GM19351 (cell line): ENCODE measurements at regions not wholly inside any gene's neighbourhood (a gene's known extent, or its start where the extent isn't known, plus 50 kb on each side); places are given as distances from the start of the nearest gene placed in this dataset.

Experiments used
- ATAC-seq: cut with Tn5 transposase; IDR thresholded peaks from one replicate; pipeline ENCODE4 v1.9.1; 2021; ENCODE audit warnings: mild to moderate bottlenecking, moderate library complexity; ENCODE audit not compliant: unreplicated experiment

DNA sequence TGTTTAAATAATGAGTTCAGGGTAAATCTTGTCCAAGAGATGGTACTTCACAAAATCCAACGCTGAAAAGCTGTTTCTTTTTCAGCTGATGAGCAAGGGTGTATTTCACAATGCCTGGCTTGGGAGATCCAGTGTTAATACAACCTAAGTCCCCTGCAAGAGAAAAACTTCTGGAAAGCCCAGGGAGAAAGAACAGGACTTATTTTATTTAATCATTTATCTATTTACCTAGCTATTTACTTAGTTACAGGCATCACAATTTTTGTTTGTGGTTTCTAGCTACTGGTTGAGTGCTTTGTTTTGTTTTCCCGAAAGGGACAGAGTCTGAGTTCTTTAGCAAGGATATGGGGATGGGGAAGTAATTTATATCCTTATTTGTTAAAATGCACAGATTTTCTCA lies 598.2 kb upstream of the SYT4 start:
- no peak for ATAC-seq

DNA sequence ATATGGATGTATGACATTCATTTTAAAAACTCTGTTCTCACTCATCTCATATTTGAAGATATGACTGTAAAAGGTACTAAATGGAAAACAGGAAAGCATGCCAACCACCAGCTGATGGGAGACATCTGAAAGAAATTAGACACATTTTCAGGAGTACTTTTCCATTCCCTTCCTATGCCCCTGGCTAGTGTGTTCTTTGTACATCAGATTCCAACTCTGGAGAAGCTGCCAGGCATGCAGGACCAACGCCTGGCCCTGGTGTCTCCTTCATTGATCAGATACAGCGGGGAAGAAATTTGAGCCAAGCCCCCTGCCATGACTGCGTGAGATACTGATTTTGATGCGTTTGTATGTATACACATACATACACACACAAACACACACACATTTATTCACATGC lies 599.0 kb upstream of the SYT4 start:
- no peak for ATAC-seq

DNA sequence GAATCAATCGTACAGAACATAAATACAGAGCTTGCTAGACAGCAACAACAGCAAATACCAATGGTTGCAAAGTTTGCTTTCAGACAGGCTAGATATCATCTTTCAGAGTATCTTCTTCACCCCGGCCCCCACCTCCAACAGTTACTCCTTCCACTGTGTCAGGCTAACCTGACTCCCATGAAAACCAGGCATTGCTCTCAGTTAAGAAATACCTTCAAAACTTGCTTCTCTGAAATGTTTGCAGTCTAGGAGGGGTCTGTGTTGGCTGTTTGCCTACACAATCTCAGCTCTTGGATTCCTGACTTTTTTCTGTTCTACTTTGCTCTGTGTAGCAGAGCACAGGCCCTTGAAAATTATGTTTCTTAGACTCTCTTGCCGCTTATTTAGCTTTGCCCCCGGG lies 599.5 kb upstream of the SYT4 start:
- no peak for ATAC-seq

DNA sequence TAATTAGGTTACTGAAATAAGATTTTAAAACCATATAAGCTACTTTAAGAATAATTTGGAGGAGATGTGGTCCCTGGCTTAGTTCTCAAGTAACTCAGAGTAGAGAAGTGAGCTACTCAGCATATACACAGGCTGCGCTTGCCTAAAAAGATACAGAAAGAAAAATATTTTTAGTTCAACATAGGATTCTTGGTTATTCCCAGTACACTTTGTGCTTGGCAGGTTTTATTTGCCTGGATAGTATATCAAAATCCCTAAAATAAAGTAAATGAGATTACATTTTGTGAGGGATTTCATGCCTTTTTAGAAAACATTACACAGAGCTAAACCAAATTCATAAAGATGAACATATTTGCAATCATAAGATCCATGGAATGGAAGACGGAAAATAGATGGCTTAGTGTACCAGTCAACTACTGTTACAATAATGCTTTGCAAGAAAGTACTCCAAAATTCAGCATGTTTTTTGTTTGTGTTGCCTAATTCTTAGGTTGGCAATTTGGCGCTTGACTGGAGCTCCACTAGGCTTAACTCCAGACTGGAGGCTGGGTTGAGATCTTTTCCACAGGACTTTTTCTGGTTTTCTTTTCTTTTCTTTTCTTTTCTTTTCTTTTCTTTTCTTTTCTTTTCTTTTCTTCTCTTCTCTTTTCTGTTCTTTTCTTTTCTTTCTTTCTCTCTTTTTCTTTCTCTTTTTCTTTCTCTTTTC lies 600.5 kb upstream of the SYT4 start:
- no peak for ATAC-seq

DNA sequence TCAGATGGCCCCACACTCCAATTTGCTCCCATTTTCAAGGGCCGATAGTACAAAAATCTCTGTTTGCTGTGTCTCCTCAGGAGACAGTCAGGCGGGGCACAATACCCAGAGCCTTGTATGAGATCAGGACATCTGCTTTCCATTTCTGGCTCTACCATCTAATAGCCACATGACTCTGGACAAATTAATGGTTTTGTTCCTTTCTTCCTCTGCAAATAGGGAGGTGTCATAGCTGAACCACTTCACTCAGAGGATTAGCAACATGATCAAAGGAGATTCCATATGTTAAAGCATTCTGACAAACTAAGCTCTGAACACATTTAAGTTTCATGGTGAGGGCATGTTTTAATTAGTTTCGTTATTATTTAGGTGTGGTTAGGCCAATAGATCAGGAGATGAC lies 602.1 kb upstream of the SYT4 start:
- ATAC-seq, result no peak

DNA sequence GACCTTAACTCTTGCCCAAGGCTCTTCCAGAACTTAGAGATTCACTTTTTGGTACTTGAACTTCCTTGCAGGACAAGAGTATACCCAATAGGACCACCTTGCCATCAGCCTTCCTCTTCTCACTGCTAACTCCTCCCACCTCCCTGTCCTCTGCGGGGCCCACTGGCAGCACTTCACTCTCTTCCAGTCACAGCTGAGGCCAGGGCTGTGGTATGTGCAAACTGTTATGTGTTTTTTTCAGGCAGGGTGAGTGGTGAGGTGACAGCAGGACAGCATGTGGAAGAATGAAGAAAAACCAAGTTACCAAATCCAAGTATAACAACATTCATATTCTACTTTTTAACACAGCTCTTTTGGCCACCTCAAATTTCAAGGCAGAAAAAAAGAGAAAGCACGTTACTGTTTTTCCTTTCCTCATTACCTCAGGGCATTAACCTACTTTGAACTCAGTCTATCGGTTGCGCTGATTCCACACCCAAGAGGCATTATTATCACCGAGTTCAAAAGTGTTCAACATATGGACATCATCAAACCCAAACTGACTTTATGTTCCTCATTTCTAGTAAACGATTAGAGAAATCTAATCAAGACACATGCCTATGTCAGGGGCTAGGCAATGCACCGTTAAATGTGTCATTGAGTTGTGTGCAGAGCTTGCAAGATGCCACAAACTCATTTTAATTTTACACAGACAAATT lies 605.2 kb upstream of the SYT4 start:
- ATAC-seq, result no peak

DNA sequence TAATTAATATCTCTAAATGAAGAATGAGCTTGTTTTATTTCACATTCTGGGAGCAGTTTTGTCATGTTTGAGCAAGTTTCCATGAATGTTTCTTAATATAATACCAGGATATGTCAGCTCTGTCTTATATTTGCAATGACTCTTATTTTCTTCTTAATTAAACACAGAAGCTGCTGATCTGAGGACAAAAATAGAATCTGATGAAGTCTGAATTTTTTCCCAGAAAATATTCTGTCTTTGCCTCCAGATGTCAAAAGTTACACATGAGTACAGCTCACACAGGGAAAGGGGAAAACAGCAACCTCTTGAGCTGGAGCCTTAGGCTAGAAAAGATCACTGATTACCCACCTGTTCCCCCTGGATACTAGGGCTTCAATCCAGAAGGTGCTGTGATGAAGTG lies 606.6 kb upstream of the SYT4 start:
- ATAC-seq, result no peak

DNA sequence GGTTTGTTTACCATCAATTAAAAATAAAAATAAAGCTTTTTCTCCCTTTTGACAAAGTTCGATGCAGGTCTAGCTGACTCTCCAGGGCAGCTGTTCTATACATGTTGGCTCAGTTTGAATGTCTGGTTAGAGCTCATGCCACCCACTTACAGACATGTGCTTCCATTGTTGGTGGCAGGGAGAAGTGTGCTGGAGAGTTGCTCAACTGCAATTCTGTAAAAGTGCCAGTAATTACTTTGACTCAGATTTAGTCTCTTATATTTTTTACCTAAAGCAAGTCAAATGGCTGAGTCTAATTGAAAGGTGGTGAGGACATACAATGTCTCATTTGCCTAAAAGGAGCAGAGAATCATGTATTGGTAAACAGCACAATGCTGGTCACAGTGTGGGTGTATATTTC lies 609.1 kb upstream of the SYT4 start:
- no peak for ATAC-seq

DNA sequence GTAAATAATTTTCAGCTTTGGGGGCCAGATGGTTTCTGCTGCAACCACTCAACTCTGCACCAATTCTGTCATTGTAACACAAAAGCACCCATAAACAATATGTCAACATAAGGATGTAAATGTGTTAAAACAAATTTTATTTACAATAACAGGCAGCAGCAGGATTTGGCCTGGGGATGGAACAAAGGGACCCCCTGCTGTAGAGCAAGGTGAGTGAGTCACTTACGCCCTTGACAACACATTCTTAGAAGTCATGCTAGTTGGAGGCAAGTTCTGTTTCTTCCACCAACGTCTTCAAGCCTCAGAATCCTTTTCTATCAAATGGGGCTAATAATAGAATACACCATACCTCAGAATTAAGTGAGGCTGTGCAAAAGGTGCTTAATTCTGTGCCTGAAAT lies 610.2 kb upstream of the SYT4 start:
- no peak for ATAC-seq

DNA sequence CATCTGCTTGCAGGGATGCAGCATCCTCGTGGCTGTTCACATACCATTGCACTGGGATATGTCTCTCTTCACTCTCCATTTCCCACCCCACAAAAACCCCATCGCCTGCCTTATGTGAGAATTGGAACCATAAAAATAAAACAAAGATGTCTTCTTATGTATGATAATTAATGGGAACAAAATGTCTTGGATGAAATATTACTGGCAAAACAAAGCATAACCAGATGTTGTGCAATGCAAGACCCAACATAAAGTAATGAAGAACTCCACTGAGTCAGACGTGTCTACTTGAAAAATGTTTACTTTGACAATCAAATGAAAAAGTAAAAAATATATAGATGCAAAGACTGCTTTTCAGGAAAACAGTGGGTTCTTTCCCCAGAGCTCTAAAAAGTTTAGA lies 611.3 kb upstream of the SYT4 start:
- ATAC-seq, result no peak

DNA sequence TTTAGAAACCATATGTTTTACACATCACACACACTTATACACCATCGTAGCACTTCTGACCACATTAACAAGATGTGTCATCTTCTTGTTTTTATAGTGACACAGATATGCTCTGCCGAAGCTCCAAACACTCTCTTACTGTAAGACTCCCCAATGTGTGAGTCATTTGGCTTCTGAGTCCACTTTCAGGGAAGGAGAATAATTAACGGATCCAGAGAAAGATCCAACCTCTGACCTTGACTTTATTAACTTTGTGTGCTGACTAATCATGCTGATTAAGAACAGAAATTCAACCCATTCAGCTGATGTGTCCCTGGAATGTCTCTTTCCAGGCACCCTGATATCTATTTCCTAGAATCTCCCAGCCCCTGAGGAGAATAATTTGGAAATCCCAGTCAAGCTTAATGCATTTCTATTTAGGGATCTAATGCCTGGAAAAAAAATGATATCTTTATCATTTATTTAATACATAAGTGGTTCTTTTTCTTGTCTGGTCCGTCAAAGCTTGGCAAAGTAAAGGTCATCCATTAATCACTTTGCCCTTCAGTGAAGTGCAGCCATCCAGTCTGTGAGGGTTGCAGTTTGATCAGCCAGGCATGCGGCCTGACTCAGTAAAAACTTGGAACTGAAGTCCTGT lies 615.8 kb upstream of the SYT4 start:
- no peak for ATAC-seq

DNA sequence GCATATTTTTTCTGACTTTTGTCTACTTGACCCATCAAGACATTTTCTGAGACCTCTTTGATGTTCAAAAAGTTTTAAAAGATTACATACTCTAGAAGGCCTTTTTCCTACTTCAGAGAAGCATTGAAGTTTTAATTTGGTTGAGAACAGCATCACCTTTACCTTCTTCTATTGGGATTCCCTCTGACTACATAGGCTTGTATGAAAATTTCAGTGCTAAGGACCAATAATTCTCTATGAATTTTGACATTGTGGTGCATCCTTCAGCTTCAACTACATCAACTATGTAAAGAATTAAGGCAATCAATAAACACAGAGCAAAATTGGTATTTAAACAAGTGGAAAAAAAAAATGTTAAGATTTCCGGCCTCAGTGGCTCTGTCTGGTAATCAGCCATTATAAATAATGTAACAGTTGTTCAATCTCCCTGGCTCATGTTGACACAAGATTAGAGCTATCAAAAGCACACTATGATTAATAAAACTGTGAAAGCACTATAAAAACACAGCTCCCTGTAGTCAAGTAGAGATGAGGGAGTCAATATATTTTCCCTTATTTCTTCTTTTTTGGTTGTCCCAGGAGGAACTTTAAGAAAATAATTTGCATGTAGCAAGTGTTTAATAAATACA lies 627.0 kb upstream of the SYT4 start:
- ATAC-seq, result no peak

DNA sequence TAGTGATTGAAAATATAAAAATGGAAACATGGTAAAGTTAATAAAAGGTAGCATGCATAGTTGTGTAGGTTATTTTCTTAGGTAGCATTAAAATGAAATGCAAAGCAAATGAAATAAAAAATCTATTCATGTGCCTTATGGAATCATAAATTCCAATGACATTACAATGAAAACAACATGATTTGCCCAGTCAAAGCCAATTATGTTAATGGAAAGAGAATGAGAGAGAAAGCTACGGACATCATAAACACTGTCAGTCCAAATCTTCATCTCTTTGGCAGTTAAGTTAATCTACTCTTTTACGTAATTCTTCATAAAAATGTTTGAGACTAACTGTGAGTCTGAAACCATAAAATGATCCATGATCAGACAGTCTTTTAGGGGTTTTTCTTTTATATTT lies 636.7 kb upstream of the SYT4 start:
- no peak for ATAC-seq

DNA sequence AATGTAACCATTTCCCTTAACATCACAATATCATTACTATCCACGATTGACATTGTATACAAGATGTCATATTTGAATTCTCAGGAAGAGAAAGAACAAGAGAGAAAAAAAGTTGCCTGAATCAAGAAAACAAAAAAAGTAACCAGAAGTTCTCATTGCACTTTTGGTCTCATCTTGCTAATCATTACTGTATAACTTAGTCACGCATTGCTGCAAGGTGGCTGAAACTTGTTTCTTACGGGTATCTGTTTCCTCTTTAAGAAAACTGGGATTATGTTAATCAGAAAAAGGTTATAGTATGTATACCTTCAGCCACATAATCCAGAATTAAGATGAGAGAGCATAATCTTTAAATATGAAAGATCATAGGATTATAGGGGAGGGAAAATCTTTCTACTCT lies 639.7 kb upstream of the SYT4 start:
- no peak for ATAC-seq

DNA sequence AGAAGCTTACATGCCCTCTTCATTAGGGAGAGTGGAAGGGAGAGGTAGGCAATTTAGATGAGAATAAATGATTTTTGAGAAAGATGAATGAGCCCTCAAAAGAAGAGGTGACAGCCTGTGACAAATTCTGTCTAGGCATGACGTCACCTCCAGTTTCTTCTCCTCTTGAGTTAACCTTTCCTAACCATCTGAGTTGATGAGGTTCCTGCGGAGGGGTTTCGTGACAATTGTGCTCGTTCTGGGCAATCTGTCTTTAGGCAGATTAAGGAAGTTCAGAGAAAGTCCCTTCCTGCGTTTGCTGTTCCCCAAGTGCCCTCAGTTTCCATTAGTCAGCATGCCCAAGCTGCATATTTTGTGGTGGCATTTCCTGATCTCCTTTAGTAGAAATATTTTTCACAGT lies 640.2 kb upstream of the SYT4 start:
- ATAC-seq, result no peak

DNA sequence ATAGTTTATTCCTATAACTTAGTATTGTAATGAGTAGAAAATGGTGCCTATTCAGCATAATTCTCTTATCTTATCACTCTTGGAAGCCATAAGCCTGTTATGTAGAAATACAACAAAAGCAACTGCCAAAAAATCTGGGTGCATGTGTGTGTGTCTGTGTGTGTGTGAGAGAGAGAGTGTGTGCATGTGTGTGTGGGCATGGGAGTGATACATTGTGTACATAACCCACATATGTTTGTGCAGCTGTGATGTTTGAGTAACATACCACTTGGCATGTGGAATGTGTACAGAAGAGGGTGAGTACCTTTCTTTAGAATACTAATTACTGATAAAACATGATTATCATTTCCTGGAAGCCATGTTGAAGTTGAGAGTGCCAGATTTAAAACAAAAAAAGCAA lies 642.3 kb upstream of the SYT4 start:
- no peak for ATAC-seq

DNA sequence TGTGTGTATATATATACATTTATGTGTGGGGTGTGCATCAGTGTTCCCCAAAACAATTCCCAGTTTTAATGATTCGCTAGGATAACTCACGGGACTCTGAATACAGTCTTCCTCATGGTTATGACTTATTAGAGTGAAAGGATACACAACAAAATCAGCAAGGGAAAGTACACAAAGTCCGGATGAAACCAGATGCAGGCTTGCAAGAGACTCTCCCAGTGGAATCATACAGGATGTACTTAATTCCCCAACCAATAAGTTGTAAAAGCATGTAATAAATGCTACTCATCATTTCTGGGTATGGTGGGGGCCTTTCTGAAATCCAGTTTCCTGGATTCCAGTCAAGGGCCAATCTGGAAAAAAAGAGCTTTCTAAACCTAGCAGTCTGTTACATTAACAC lies 654.1 kb upstream of the SYT4 start:
- ATAC-seq, result no peak

DNA sequence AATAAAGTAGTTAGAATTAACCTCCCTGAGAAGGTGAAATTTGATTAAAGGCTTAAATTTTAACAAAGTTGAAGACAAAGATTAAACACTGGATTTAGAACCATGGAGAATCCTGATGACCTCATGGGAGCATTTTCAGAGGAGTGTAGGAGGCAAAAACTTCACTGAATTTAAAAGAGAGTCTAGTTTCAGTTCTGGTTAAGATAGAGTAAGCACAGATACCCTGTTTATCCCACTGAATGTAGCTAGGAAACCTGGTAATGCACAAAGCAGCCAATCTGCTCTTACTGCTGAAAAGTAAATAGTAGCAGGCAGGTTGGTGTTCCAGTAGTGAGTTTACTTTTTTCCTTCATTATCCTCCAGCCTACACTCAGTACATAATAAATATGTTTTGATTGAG lies 654.9 kb upstream of the SYT4 start:
- ATAC-seq, result no peak

DNA sequence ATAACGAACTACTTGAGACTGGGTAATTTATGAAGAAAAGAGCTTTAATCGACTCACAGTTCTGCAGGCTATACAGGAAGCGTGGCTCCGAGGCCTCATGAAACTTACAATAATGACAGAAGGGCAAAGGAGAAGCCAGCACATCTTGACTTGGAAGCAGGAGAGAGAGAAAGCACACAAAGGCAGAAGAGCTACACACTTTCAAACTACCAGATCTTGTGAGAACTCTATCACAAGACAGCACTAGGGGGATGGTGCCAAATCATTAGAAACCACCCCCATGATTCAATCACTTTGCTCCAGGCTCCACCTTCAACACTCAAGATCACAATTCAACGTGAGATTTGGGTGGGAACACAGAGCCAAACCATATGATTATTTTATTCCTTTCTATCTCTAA lies 655.9 kb upstream of the SYT4 start:
- no peak for ATAC-seq

DNA sequence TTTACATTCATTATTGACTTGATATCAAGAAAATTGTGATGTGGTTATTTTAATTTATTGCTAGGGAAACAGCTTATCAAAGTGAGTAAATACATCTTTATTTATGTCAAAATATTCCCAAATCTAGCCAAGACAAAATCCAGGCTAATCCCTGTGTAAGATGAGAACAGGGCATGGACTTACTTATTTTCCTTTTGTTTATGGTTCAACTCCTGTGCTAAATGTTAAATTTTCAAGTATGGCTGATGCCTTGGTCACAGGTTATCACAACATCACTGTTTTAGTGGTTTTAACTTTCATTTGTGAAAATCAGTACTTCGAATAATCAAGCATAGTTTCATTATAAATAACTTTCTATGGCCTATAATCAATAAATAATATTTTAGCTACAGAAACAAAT lies 657.0 kb upstream of the SYT4 start:
- no peak for ATAC-seq

DNA sequence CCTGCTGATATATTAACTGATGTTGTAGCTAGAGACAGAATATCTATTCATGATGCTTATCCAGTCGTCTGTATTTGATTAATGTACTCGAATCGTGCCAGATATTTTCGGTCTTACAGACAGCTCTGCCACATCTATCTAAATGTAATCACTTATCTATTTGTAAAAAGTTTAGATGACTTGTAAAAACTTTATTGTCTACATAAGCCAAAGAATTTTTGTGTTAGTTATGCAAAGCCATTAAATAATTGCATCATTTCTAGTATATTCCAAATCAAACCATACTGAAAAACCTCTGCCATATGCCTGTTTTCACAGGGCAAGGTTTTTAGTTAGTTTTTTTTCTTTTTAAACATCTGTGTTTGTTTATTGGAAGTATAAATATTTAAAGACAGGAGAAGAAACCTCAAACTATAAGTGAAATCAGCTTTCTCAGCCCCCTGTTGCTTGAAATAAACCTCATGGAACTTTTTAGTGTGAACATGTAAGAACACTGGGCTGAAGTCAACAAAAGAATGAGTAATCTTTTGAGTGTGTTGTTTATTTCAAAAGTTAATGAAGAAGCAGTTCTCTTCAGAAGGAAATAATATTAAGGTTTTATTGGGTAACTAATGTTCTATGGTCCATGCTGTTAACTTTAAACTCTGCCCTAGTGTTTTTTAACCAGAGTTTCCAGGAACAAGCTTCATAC lies 657.6 kb upstream of the SYT4 start:
- ATAC-seq, result no peak
